ENCODE measurements at regions not wholly inside any gene's neighbourhood (a gene's known extent, or its start where the extent isn't known, plus 50 kb on each side); places are given as distances from the start of the nearest gene placed in this dataset.
"Not testable (repeated sequence)": the region's sequence is repeated elsewhere in the genome, so short reads cannot be mapped to it uniquely, and the experiment has no call there.

GRCh38 chr1:116185161-116185701 lies 74.0 kb downstream of the MAB21L3 start:
- no peak for DNase-seq

- DNase-seq, result no peak
Observed at GRCh38 chr1:116189481-116189880, 78.3 kb downstream of the MAB21L3 start.

GRCh38 chr1:116191294-116191693 lies 80.1 kb downstream of the MAB21L3 start:
- no peak for DNase-seq

- DNase-seq, result no peak
Observed at GRCh38 chr1:116193768-116194167, 82.6 kb downstream of the MAB21L3 start.

GRCh38 chr1:116194568-116194967 lies 83.4 kb downstream of the MAB21L3 start:
- DNase-seq, result no peak

GRCh38 chr1:116195077-116195868 lies 84.1 kb downstream of the MAB21L3 start:
- DNase-seq, result no peak

GRCh38 chr1:116200343-116200742 lies 89.1 kb downstream of the MAB21L3 start:
- DNase-seq, result not testable (repeated sequence)

- DNase-seq, result no peak
Observed at GRCh38 chr1:116201911-116202310, 90.7 kb downstream of the MAB21L3 start.

GRCh38 chr1:116203181-116203723 lies 92.1 kb downstream of the MAB21L3 start:
- DNase-seq, result no peak

- DNase-seq, result no peak
Observed at GRCh38 chr1:116203920-116204319, 92.7 kb downstream of the MAB21L3 start.

- DNase-seq, result no peak
Observed at GRCh38 chr1:116205941-116206679, 94.9 kb downstream of the MAB21L3 start.

GRCh38 chr1:116207126-116207735 lies 96.0 kb downstream of the MAB21L3 start:
- DNase-seq, result no peak

GRCh38 chr1:116208136-116208535 lies 96.9 kb downstream of the MAB21L3 start:
- DNase-seq, result no peak

- no peak for DNase-seq
Observed at GRCh38 chr1:116211294-116211693, 100.1 kb downstream of the MAB21L3 start.

- no peak for DNase-seq
Observed at GRCh38 chr1:116218922-116219321, 107.7 kb downstream of the MAB21L3 start.

- DNase-seq, result no peak
Observed at GRCh38 chr1:116219651-116220434, 108.6 kb downstream of the MAB21L3 start.

- no peak for DNase-seq
Observed at GRCh38 chr1:116224111-116224510, 112.9 kb downstream of the MAB21L3 start.

- no peak for DNase-seq
Observed at GRCh38 chr1:116224561-116224960, 113.4 kb downstream of the MAB21L3 start.

GRCh38 chr1:116226017-116226416 lies 114.8 kb downstream of the MAB21L3 start:
- no peak for DNase-seq

- no peak for DNase-seq
Observed at GRCh38 chr1:116228511-116228910, 117.3 kb downstream of the MAB21L3 start.

GRCh38 chr1:116230712-116231111 lies 119.5 kb downstream of the MAB21L3 start:
- DNase-seq, result no peak

GRCh38 chr1:116231752-116232151 lies 120.6 kb downstream of the MAB21L3 start:
- no peak for DNase-seq
